Stimulated activated CD4-positive, alpha-beta T cell treated with anti-CD3 and anti-CD28 coated beads, Interleukin-12 subunit alpha, Interleukin-12 subunit beta, amount 100 ng/mL, for 48 hours (primary cell): ENCODE measurements at regions not wholly inside any gene's neighbourhood (a gene's known extent, or its start where the extent isn't known, plus 50 kb on each side); places are given as distances from the start of the nearest gene placed in this dataset.

Experiments
- DNase-seq, 3 donors: peaks; one replicate each; pipeline ENCODE4 v3.0.0-alpha.2; 2020; ENCODE audit warnings: low read depth in 2 of 3, low spot score in 1 of 3

- no peak for DNase-seq
These were observed 502.8 kb downstream of the EIPR1 start for GRCh38 chr2:2874805-2875204.

GRCh38 chr2:2874341-2874740 lies 503.3 kb downstream of the EIPR1 start:
- no peak for DNase-seq

- DNase-seq = no peak
These were observed 504.2 kb downstream of the EIPR1 start for GRCh38 chr2:2873450-2873811.

GRCh38 chr2:2872713-2873449 lies 504.7 kb downstream of the EIPR1 start:
- DNase-seq = no peak

GRCh38 chr2:2872309-2872617 lies 505.4 kb downstream of the EIPR1 start:
- DNase-seq = no peak

GRCh38 chr2:2871480-2872308 lies 505.9 kb downstream of the EIPR1 start:
- no peak for DNase-seq

GRCh38 chr2:2870106-2870505 lies 507.5 kb downstream of the EIPR1 start:
- no peak for DNase-seq

GRCh38 chr2:2869553-2869952 lies 508.1 kb downstream of the EIPR1 start:
- no peak for DNase-seq

GRCh38 chr2:2868085-2868484 lies 509.5 kb downstream of the EIPR1 start:
- DNase-seq = no peak

- DNase-seq = no peak
These were observed 510.1 kb downstream of the EIPR1 start for GRCh38 chr2:2867397-2867979.

- DNase-seq = no peak
These were observed 511.2 kb downstream of the EIPR1 start for GRCh38 chr2:2866459-2866858.

- DNase-seq = no peak
These were observed 515.2 kb downstream of the EIPR1 start for GRCh38 chr2:2862386-2862785.

- no peak for DNase-seq
These were observed 515.9 kb downstream of the EIPR1 start for GRCh38 chr2:2861666-2862240.

- no peak for DNase-seq
These were observed 516.9 kb downstream of the EIPR1 start for GRCh38 chr2:2860589-2861300.

GRCh38 chr2:2859732-2860131 lies 517.9 kb downstream of the EIPR1 start:
- DNase-seq = no peak

- no peak for DNase-seq
These were observed 518.5 kb downstream of the EIPR1 start for GRCh38 chr2:2859164-2859563.

- no peak for DNase-seq
These were observed 520.7 kb downstream of the EIPR1 start for GRCh38 chr2:2856723-2857415.

GRCh38 chr2:2855297-2855696 lies 522.3 kb downstream of the EIPR1 start:
- no peak for DNase-seq

- no peak for DNase-seq
These were observed 522.3 kb upstream of the MYT1L start for GRCh38 chr2:2853346-2853745.

- DNase-seq = no peak
These were observed 521.0 kb upstream of the MYT1L start for GRCh38 chr2:2851806-2852777.
